Caco-2 (cell line): ENCODE measurements at regions not wholly inside any gene's neighbourhood (a gene's known extent, or its start where the extent isn't known, plus 50 kb on each side); places are given as distances from the start of the nearest gene placed in this dataset.

Experiments used
- BruUV-seq: library from RNA; stranded (reverse); fragments of 400-500 nt; replicated peaks from 2 replicates; lab custom pipeline; 2021; lab: Mats Ljungman, UMichigan
- CTCF ChIA-PET: fragments of 300-600 bp; sonication (Branson Sonifier 250); formaldehyde crosslinking; loops from one replicate; lab custom pipeline; 2022; ENCODE audit warnings: antibody characterized with exemption; lab: Charles Lee
- POLR2A ChIA-PET: fragments of 300-600 bp; sonication (Branson Sonifier 250); formaldehyde crosslinking; loops from one replicate; lab custom pipeline; 2022; ENCODE audit warnings: antibody characterized with exemption; lab: Charles Lee
- DNase-seq, 2 experiments: peaks; one replicate each; pipeline versions ENCODE4 v3.0.0 to v3.0.0-alpha.2; 2020 to 2022
- H3K27me3 ChIP-seq: replicated peaks from 2 replicates; pipeline ENCODE4 v1.6.0; 2011; ENCODE audit warnings: low read length; ENCODE audit not compliant: control insufficient read depth, insufficient read depth
- H3K36me3 ChIP-seq: 2 replicates; pipeline ENCODE4 v1.5.1; 2011; ENCODE audit warnings: low read length; ENCODE audit not compliant: control insufficient read depth, insufficient read depth
- H3K4me1 ChIP-seq: fragments of 250-450 bp; sonication (Bioruptor Pico); 2 replicates; pipeline ENCODE4 v1.5.1; 2020; ENCODE audit warnings: mild to moderate bottlenecking
- H3K4me3 ChIP-seq: 2 replicates; pipeline ENCODE4 v1.5.1; 2011; ENCODE audit warnings: low read depth, mild to moderate bottlenecking, control low read depth, low read length
- H3K9me3 ChIP-seq: fragments of 250-450 bp; sonication (Bioruptor Pico); 2 replicates; pipeline ENCODE4 v1.5.1; 2020; ENCODE audit warnings: mild to moderate bottlenecking, moderate library complexity
- H3K27ac Mint-ChIP-seq: one replicate; pipeline ENCODE4 v1.8.0; 2022; ENCODE audit warnings: mixed read lengths; ENCODE audit not compliant: unreplicated experiment
- H3K27me3 Mint-ChIP-seq: one replicate; pipeline ENCODE4 v1.8.0; 2022; ENCODE audit warnings: mixed read lengths; ENCODE audit not compliant: insufficient read depth, unreplicated experiment
- H3K36me3 Mint-ChIP-seq: one replicate; pipeline ENCODE4 v1.8.0; 2022; ENCODE audit warnings: mild to moderate bottlenecking, mixed read lengths; ENCODE audit not compliant: insufficient read depth, unreplicated experiment
- H3K4me1 Mint-ChIP-seq: one replicate; pipeline ENCODE4 v1.8.0; 2022; ENCODE audit warnings: low read depth, mixed read lengths; ENCODE audit not compliant: unreplicated experiment
- H3K4me3 Mint-ChIP-seq: one replicate; pipeline ENCODE4 v1.8.0; 2022; ENCODE audit warnings: mild to moderate bottlenecking, moderate library complexity, mixed read lengths; ENCODE audit not compliant: unreplicated experiment
- H3K9me3 Mint-ChIP-seq: one replicate; pipeline ENCODE4 v1.8.0; 2022; ENCODE audit warnings: mixed read lengths; ENCODE audit not compliant: unreplicated experiment
- intact Hi-C: fragments of 100-400 bp; cut with micrococcal nuclease; formaldehyde crosslinking; loops from one replicate; pipeline ENCODE4 v1.10.0; 2022; ENCODE audit not compliant: unreplicated experiment
- TF ChIP-seq, protein P1 (sequence below), 2 experiments: fragments of 200-600 bp in 1 of 2; IDR thresholded peaks; 1 replicate in 1 of 2; 2 replicates in 1 of 2; pipeline versions ENCODE4 v1.5.1 to v1.8.0; 2011 to 2022; ENCODE audit warnings: antibody characterized with exemption in 1 of 2, control low read depth in 1 of 2, inconsistent platforms in 1 of 2, low read depth in 1 of 2, low read length in 1 of 2, mild to moderate bottlenecking in 1 of 2, moderate library complexity in 1 of 2; ENCODE audit not compliant: insufficient read depth in 1 of 2, severe bottlenecking in 1 of 2, unreplicated experiment in 1 of 2

DNA sequence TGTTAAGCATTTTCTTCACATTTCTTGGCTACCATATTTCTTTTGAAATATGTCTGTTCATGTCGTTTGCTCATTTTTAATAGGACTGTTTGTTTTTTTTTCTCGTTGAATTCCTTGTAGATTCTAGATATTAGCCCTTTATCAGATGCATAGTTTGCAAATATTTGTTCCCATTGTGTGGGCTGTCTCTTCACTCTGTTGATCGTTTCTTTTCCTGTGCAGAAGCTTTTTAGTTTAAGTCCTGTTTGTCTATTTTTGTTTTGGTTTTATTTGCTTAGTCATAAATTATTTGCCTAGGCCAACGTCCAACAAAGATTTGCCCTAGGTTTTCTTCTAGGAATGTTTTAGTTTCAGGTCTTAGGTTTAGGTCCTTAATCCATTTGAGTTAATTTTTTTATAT lies 1494.7 kb downstream of the SUCLG1 start:
- Mint-ChIP-seq H3K4me3 (no peak overlapping the region), H3K36me3 (no peaks in the 10 kb centered on the region), H3K27ac (no peak overlapping the region), H3K27me3 (no peaks in the 10 kb centered on the region), H3K4me1 (no peaks in the 10 kb centered on the region), H3K9me3 (peaks cover 17% of the 10 kb centered on the region)
- Histone ChIP-seq H3K4me3 (no peak overlapping the region), H3K36me3 (no peaks in the 10 kb centered on the region), H3K9me3 (no peaks in the 10 kb centered on the region), H3K27me3 (no peaks in the 10 kb centered on the region), H3K4me1 (no peaks in the 10 kb centered on the region)
- TF ChIP-seq, protein P1, sequence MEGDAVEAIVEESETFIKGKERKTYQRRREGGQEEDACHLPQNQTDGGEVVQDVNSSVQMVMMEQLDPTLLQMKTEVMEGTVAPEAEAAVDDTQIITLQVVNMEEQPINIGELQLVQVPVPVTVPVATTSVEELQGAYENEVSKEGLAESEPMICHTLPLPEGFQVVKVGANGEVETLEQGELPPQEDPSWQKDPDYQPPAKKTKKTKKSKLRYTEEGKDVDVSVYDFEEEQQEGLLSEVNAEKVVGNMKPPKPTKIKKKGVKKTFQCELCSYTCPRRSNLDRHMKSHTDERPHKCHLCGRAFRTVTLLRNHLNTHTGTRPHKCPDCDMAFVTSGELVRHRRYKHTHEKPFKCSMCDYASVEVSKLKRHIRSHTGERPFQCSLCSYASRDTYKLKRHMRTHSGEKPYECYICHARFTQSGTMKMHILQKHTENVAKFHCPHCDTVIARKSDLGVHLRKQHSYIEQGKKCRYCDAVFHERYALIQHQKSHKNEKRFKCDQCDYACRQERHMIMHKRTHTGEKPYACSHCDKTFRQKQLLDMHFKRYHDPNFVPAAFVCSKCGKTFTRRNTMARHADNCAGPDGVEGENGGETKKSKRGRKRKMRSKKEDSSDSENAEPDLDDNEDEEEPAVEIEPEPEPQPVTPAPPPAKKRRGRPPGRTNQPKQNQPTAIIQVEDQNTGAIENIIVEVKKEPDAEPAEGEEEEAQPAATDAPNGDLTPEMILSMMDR (IDR thresholded peaks at IDR 0.05; ENCODE audit: insufficient read depth in 1 of 2, low read depth in 1 of 2, low read length in 1 of 2, severe bottlenecking in 1 of 2, unreplicated experiment in 1 of 2), result no peak
- no TSS peak for BruUV-seq
- no peak for DNase-seq
- CTCF ChIA-PET, result no interaction called here
- intact Hi-C loops, result no loop called here
- POLR2A ChIA-PET, result no interaction called here

DNA sequence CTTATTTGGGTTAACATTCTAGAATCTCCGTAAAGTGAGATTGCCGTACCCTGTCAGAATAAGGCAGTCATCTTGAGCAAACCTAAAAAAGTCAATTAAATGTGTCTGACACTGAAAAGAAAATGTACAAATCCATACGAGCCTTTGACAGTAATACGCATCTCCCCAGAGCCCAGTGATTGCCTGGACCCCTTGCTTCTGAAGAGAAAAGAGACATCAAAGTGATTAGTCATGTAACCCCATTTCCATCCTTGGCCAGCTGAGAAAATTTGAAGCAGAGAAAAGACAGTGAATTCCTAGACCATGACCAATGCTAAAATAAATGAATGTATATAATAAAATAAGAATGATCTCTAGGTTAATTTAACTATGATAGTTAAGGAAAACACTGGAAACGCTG lies 1499.4 kb downstream of the SUCLG1 start:
- no peak for DNase-seq
- H3K36me3 ChIP-seq, result no peaks in the 10 kb centered on the region
- Mint-ChIP-seq H3K27ac (no peak overlapping the region), H3K4me1 (no peaks in the 10 kb centered on the region), H3K9me3 (peaks cover 8% of the 10 kb centered on the region), H3K4me3 (no peak overlapping the region), H3K36me3 (no peaks in the 10 kb centered on the region), H3K27me3 (no peaks in the 10 kb centered on the region)
- H3K27me3 ChIP-seq, result no peaks in the 10 kb centered on the region
- CTCF ChIA-PET, result no interaction called here
- no peaks in the 10 kb centered on the region for H3K9me3 ChIP-seq
- POLR2A ChIA-PET, result no interaction called here
- intact Hi-C loops, result no loop called here
- no peak overlapping the region for H3K4me3 ChIP-seq
- TF ChIP-seq, protein P1 (IDR thresholded peaks at IDR 0.05; ENCODE audit: insufficient read depth in 1 of 2, low read depth in 1 of 2, low read length in 1 of 2, severe bottlenecking in 1 of 2, unreplicated experiment in 1 of 2), result no peak
- no TSS peak for BruUV-seq
- no peaks in the 10 kb centered on the region for H3K4me1 ChIP-seq

DNA sequence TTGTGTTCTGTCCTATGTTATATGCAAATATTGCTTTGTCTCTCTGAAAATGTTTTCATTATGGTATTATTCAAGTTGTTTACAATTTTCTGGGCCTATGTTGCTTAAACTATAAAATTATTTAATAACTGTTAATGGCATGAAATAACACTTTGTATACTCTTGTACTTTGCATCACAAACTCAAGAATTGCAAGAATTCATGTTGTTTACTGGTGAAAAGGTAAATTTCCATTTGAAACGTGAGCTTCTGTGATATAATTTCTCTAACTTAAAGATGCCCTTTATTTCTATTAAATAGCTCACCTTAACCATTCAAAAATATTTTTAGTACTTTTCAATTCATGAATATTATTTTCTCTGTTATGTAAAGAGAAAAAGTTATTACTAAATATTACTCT lies 1504.2 kb downstream of the SUCLG1 start:
- CTCF ChIA-PET, result interaction anchor here (0.6 kb wide), 1 partner anchor 294 kb away, joined by 3 read pairs; no protein-coding TSS in a partner anchor
- Histone ChIP-seq H3K27me3 (no peaks in the 10 kb centered on the region), H3K36me3 (no peaks in the 10 kb centered on the region), H3K4me3 (no peak overlapping the region), H3K9me3 (no peaks in the 10 kb centered on the region), H3K4me1 (no peaks in the 10 kb centered on the region)
- Mint-ChIP-seq H3K9me3 (no peaks in the 10 kb centered on the region), H3K27ac (no peak overlapping the region), H3K4me3 (no peak overlapping the region), H3K36me3 (no peaks in the 10 kb centered on the region), H3K4me1 (no peaks in the 10 kb centered on the region), H3K27me3 (no peaks in the 10 kb centered on the region)
- POLR2A ChIA-PET, result no interaction called here
- intact Hi-C loops, result no loop called here
- TF ChIP-seq, protein P1 (IDR thresholded peaks at IDR 0.05; ENCODE audit: insufficient read depth in 1 of 2, low read depth in 1 of 2, low read length in 1 of 2, severe bottlenecking in 1 of 2, unreplicated experiment in 1 of 2), result no peak
- DNase-seq, result no peak
- BruUV-seq, result no TSS peak
